A549 (cell line): ENCODE measurements at regions not wholly inside any gene's neighbourhood (a gene's known extent, or its start where the extent isn't known, plus 50 kb on each side); places are given as distances from the start of the nearest gene placed in this dataset.

Source experiments
- ATAC-seq, 2 experiments: fragments of 200-7000 bp in 1 of 2; fragments of >200 bp in 1 of 2; cut with Nextera tagmentation in 1 of 2; cut with Tn5 transposase in 1 of 2; 3 replicates each; pipeline versions ENCODE4 v1.8.0 to v1.9.1; 2018 to 2020; ENCODE audit warnings: mild to moderate bottlenecking in 1 of 2, moderate library complexity in 1 of 2
- CTCF ChIA-PET: fragments of 300-600 bp; sonication (Branson Sonifier 250); formaldehyde crosslinking; extraction: SDS; loops from one replicate; lab custom pipeline; 2021; ENCODE audit warnings: antibody characterized with exemption, inconsistent platforms; lab: Yijun Ruan, JAX
- POLR2A ChIA-PET: fragments of 350-600 bp; formaldehyde crosslinking; extraction: SDS; loops from one replicate; lab custom pipeline; 2021; ENCODE audit warnings: antibody characterized with exemption, inconsistent platforms; lab: Yijun Ruan, JAX
- DNase-seq, 2 experiments: peaks; one replicate each; pipeline versions ENCODE4 v3.0.0 to v3.0.0-alpha.2; 2011 to 2016; ENCODE audit warnings: low read depth in 1 of 2, low spot score in 1 of 2
- FAIRE-seq: peaks from 2 replicates; lab custom pipeline; 2011; peaks lifted over from hg19 to GRCh38; lab: Jason Lieb, UNC
- H3K27ac ChIP-seq, 2 experiments: fragments of >200 bp; sonication (Bioruptor Twin); formaldehyde crosslinking; 3 replicates each; pipeline ENCODE4 v1.5.1; 2016 to 2017
- H3K4me1 ChIP-seq: fragments of >200 bp; sonication (Bioruptor Twin); formaldehyde crosslinking; 3 replicates; pipeline ENCODE4 v1.6.1; 2016
- H3K4me2 ChIP-seq: fragments of >200 bp; sonication (Bioruptor Twin); formaldehyde crosslinking; 3 replicates; pipeline ENCODE4 v1.6.1; 2016
- H3K4me3 ChIP-seq: fragments of >200 bp; sonication (Bioruptor Twin); formaldehyde crosslinking; 3 replicates; pipeline ENCODE4 v1.5.1; 2016
- H3K9me3 ChIP-seq: fragments of >200 bp; sonication (Bioruptor Twin); formaldehyde crosslinking; 3 replicates; pipeline ENCODE4 v1.6.1; 2016
- CBX2 ChIP-seq: fragments of 200-600 bp; sonication (generic); IDR thresholded peaks from 2 replicates; pipeline ENCODE4 v1.6.1; 2016; ENCODE audit warnings: low read depth, mild to moderate bottlenecking, borderline replicate concordance
- CBX8 ChIP-seq: fragments of 200-600 bp; sonication (generic); IDR thresholded peaks from 2 replicates; pipeline ENCODE4 v1.6.1; 2016
- CEBPB ChIP-seq, 2 experiments: fragments of >200 bp in 1 of 2; sonication (Bioruptor Twin) in 1 of 2; formaldehyde crosslinking in 1 of 2; IDR thresholded peaks; 2 replicates each; pipeline ENCODE4 v1.6.1; 2012 to 2016
- CHD2 ChIP-seq: fragments of 150-350 bp; IDR thresholded peaks from 2 replicates; pipeline ENCODE4 v1.6.1; 2014; ENCODE audit warnings: low read length; ENCODE audit not compliant: partially characterized antibody
- E2F6 ChIP-seq: IDR thresholded peaks from 2 replicates; pipeline ENCODE4 v1.6.1; 2012; ENCODE audit warnings: low read depth, borderline replicate concordance
- FOSL2 ChIP-seq, 2 experiments: fragments of 450-650 bp in 1 of 2; fragments of >200 bp in 1 of 2; sonication (Bioruptor Twin) in 1 of 2; formaldehyde crosslinking; IDR thresholded peaks; 2 replicates each; pipeline versions ENCODE4 v1.5.0 to v1.6.1; 2016 to 2020; ENCODE audit warnings: mild to moderate bottlenecking in 1 of 2, moderate library complexity in 1 of 2
- FOXS1 ChIP-seq: fragments of 250-450 bp; sonication (Bioruptor Pico); IDR thresholded peaks from 2 replicates; pipeline ENCODE4 v1.5.0; 2020; ENCODE audit warnings: mild to moderate bottlenecking, moderate library complexity
- HDAC2 ChIP-seq: fragments of 200-600 bp; sonication (generic); IDR thresholded peaks from 2 replicates; pipeline ENCODE4 v1.6.1; 2016
- HES2 ChIP-seq: fragments of >200 bp; sonication (Bioruptor Twin); formaldehyde crosslinking; IDR thresholded peaks from 2 replicates; pipeline ENCODE4 v1.6.1; 2016
- HOXB13 ChIP-seq: fragments of 250-450 bp; sonication (Bioruptor Pico); IDR thresholded peaks from 2 replicates; pipeline ENCODE4 v1.5.0; 2020; ENCODE audit warnings: low read depth, mild to moderate bottlenecking, moderate library complexity
- HOXB5 ChIP-seq: fragments of 250-450 bp; sonication (Bioruptor Pico); IDR thresholded peaks from 2 replicates; pipeline ENCODE4 v1.5.0; 2020; ENCODE audit warnings: mild to moderate bottlenecking, moderate library complexity
- JUNB ChIP-seq: fragments of >200 bp; sonication (Bioruptor Twin); formaldehyde crosslinking; IDR thresholded peaks from 2 replicates; pipeline ENCODE4 v1.6.1; 2016
- KDM5A ChIP-seq: fragments of 200-600 bp; sonication (generic); IDR thresholded peaks from 2 replicates; pipeline ENCODE4 v1.6.1; 2016; ENCODE audit warnings: antibody characterized with exemption, mild to moderate bottlenecking
- MAZ ChIP-seq: fragments of 150-350 bp; IDR thresholded peaks from 2 replicates; pipeline ENCODE4 v1.6.1; 2014; ENCODE audit warnings: antibody characterized with exemption, low read depth, low read length, borderline replicate concordance
- PHF8 ChIP-seq: fragments of 200-600 bp; sonication (generic); IDR thresholded peaks from 2 replicates; pipeline ENCODE4 v1.6.1; 2016; ENCODE audit warnings: low read depth, mild to moderate bottlenecking, antibody characterized with exemption, moderate library complexity, borderline replicate concordance
- POLR2AphosphoS2 ChIP-seq: conservative IDR thresholded peaks from 2 replicates; pipeline ENCODE4 v1.6.1; 2012; ENCODE audit warnings: low read length, improper control_type of control experiment, inconsistent platforms
- RAD21 ChIP-seq, 2 experiments: fragments of >200 bp in 1 of 2; sonication (Bioruptor Twin) in 1 of 2; formaldehyde crosslinking in 1 of 2; IDR thresholded peaks in 1 of 2; conservative IDR thresholded peaks in 1 of 2; 2 replicates in 1 of 2; 3 replicates in 1 of 2; pipeline ENCODE4 v1.6.1; 2012 to 2018; ENCODE audit warnings: inconsistent platforms in 1 of 2
- RARB ChIP-seq: fragments of 250-450 bp; sonication (Bioruptor Pico); IDR thresholded peaks from 2 replicates; pipeline ENCODE4 v1.8.0; 2021; ENCODE audit warnings: mild to moderate bottlenecking, moderate library complexity
- RNF2 ChIP-seq: fragments of 200-600 bp; sonication (generic); IDR thresholded peaks from 2 replicates; pipeline ENCODE4 v1.6.1; 2016; ENCODE audit warnings: low read depth, mild to moderate bottlenecking, antibody characterized with exemption, moderate library complexity, borderline replicate concordance
- SMC3 ChIP-seq: fragments of >200 bp; sonication (Bioruptor Twin); formaldehyde crosslinking; IDR thresholded peaks from 3 replicates; pipeline ENCODE4 v1.6.1; 2018; ENCODE audit warnings: inconsistent platforms
- SREBF2 ChIP-seq: fragments of 450-650 bp; IDR thresholded peaks from 2 replicates; pipeline ENCODE4 v1.6.1; 2014; ENCODE audit warnings: mild to moderate bottlenecking, moderate library complexity
- TP53 ChIP-seq: fragments of 250-450 bp; sonication (Bioruptor Pico); IDR thresholded peaks from 2 replicates; pipeline ENCODE4 v1.5.0; 2021; ENCODE audit warnings: mild to moderate bottlenecking, moderate library complexity
- ZC3H11A ChIP-seq: fragments of 450-650 bp; IDR thresholded peaks from 2 replicates; pipeline ENCODE4 v1.6.1; 2014; ENCODE audit warnings: antibody characterized with exemption, mild to moderate bottlenecking
- ZFP36 ChIP-seq: fragments of 450-650 bp; IDR thresholded peaks from 2 replicates; pipeline ENCODE4 v1.6.1; 2014; ENCODE audit warnings: borderline replicate concordance; ENCODE audit not compliant: partially characterized antibody
- WGBS: methylation state at CpG from one replicate; pipeline ENCODE4 v1.1.6; 2017; ENCODE audit errors: missing lambda C conversion rate; 5-methylcytosine and 5-hydroxymethylcytosine counted together
- TF ChIP-seq, protein P1 (sequence below): fragments of 200-600 bp; sonication (generic); IDR thresholded peaks from 2 replicates; pipeline ENCODE4 v1.6.1; 2016; ENCODE audit warnings: antibody characterized with exemption, mild to moderate bottlenecking, moderate library complexity
- TF ChIP-seq, protein P2 (sequence below): fragments of >200 bp; sonication (Bioruptor Twin); formaldehyde crosslinking; IDR thresholded peaks from 3 replicates; pipeline ENCODE4 v1.5.1; 2016
- TF ChIP-seq, protein P3 (sequence below): fragments of 150-350 bp; IDR thresholded peaks from 2 replicates; pipeline ENCODE4 v1.6.1; 2014; ENCODE audit warnings: low read depth, mild to moderate bottlenecking, low read length

DNA sequence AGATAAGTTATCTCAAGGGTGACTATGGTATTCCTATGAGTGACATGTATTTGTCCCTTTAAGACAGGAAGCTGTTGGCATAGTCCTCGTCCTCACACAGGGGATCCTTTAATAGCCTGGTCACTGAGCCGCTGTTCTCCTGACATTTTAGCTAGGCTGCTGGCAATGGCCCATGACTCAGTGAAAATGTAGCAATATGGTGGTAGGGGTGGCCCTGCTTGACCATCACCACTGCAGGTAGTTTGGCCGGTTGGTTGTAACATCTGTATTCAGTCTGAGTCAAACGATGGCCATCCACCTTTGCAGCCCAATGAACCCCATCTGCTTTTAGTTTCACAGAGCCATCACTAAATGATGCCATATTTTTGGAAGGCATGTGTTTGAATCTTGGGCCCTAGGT, 110.1 kb upstream of the RAB18 start:
- Histone ChIP-seq H3K9me3 (peaks cover 9% of the 10 kb centered on the region; the same call in 1 of the 3 replicates), H3K4me3 (no peak overlapping the region), H3K4me2 (no peak overlapping the region), H3K4me1 (no peaks in the 10 kb centered on the region), H3K27ac (no peak overlapping the region)
- no peak for ATAC-seq
- DNase-seq: no peak
- WGBS: 27% methylated on average over 4 of the region's 4 CpGs
- TF ChIP-seq, protein P1, sequence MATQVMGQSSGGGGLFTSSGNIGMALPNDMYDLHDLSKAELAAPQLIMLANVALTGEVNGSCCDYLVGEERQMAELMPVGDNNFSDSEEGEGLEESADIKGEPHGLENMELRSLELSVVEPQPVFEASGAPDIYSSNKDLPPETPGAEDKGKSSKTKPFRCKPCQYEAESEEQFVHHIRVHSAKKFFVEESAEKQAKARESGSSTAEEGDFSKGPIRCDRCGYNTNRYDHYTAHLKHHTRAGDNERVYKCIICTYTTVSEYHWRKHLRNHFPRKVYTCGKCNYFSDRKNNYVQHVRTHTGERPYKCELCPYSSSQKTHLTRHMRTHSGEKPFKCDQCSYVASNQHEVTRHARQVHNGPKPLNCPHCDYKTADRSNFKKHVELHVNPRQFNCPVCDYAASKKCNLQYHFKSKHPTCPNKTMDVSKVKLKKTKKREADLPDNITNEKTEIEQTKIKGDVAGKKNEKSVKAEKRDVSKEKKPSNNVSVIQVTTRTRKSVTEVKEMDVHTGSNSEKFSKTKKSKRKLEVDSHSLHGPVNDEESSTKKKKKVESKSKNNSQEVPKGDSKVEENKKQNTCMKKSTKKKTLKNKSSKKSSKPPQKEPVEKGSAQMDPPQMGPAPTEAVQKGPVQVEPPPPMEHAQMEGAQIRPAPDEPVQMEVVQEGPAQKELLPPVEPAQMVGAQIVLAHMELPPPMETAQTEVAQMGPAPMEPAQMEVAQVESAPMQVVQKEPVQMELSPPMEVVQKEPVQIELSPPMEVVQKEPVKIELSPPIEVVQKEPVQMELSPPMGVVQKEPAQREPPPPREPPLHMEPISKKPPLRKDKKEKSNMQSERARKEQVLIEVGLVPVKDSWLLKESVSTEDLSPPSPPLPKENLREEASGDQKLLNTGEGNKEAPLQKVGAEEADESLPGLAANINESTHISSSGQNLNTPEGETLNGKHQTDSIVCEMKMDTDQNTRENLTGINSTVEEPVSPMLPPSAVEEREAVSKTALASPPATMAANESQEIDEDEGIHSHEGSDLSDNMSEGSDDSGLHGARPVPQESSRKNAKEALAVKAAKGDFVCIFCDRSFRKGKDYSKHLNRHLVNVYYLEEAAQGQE: no peak
- no peak for TF ChIP-seq MAZ
- TF ChIP-seq KDM5A: no peak
- TF ChIP-seq SREBF2: no peak
- no peak for TF ChIP-seq CBX2
- TF ChIP-seq FOXS1: no peak
- no peak for TF ChIP-seq SMC3
- TF ChIP-seq HES2: no peak
- TF ChIP-seq, protein P2, sequence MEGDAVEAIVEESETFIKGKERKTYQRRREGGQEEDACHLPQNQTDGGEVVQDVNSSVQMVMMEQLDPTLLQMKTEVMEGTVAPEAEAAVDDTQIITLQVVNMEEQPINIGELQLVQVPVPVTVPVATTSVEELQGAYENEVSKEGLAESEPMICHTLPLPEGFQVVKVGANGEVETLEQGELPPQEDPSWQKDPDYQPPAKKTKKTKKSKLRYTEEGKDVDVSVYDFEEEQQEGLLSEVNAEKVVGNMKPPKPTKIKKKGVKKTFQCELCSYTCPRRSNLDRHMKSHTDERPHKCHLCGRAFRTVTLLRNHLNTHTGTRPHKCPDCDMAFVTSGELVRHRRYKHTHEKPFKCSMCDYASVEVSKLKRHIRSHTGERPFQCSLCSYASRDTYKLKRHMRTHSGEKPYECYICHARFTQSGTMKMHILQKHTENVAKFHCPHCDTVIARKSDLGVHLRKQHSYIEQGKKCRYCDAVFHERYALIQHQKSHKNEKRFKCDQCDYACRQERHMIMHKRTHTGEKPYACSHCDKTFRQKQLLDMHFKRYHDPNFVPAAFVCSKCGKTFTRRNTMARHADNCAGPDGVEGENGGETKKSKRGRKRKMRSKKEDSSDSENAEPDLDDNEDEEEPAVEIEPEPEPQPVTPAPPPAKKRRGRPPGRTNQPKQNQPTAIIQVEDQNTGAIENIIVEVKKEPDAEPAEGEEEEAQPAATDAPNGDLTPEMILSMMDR: no peak
- ChIA-PET POLR2A (no interaction called here), CTCF (no interaction called here)
- FAIRE-seq: no peak

GRCh38 chr10:27392606-27393005, 111.5 kb upstream of the RAB18 start:
- Histone ChIP-seq H3K27ac (no peak overlapping the region), H3K4me3 (no peak overlapping the region), H3K4me2 (no peak overlapping the region), H3K4me1 (no peaks in the 10 kb centered on the region), H3K9me3 (peaks cover 9% of the 10 kb centered on the region; the same call in 1 of the 3 replicates)
- no peak for DNase-seq
- TF ChIP-seq ZFP36 (peak; percentile 46), CBX8 (no peak)
- no peak for FAIRE-seq
- ChIA-PET POLR2A (no interaction called here), CTCF (interaction anchor here (0.9 kb wide), 1 partner anchor 179 kb away, joined by 3 read pairs; no protein-coding TSS in a partner anchor)
- ATAC-seq: no peak
- 38% methylated on average over 2 of the region's 2 CpGs for WGBS

DNA sequence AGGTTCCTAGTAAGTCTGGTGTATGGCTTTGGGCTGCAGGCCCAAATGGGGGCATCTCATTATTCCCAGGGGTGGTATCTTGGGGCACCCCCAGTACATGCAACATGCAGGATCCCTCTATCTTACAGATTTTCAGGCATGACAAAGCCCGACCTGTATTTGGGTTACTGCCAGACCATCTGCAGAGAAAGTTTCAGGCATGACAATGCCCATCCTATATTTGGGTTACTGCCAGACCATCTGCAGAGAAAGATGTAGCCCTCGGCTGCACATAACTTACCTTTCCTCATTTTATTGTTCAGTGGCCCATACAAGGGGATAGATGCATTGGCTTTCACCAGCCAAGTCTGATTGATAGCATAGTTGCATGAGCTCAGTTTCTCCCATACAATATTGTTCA, 112.2 kb upstream of the RAB18 start:
- Histone ChIP-seq H3K4me2 (no peak overlapping the region), H3K4me1 (no peaks in the 10 kb centered on the region), H3K4me3 (no peak overlapping the region), H3K27ac (no peak overlapping the region), H3K9me3 (peaks cover 9% of the 10 kb centered on the region; the same call in 2 of the 3 replicates)
- DNase-seq: no peak
- ATAC-seq: no peak
- WGBS: 24% methylated on average over 2 of the region's 2 CpGs
- POLR2A ChIA-PET: no interaction called here
- FAIRE-seq: no peak
- CTCF ChIA-PET: interaction anchor here (0.9 kb wide), 1 partner anchor 180 kb away, joined by 3 read pairs; no protein-coding TSS in a partner anchor
- no peak for TF ChIP-seq TP53
- TF ChIP-seq HOXB5: no peak
- TF ChIP-seq RARB: no peak
- TF ChIP-seq FOSL2 (IDR thresholded peaks at IDR 0.05): no peak
- TF ChIP-seq FOSL2 (CRISPR knock-in tag; IDR thresholded peaks at IDR 0.05): no peak
- no peak for TF ChIP-seq RNF2
- TF ChIP-seq E2F6: no peak
- TF ChIP-seq RAD21 (conservative IDR thresholded peaks at IDR 0.05 in 1 of 2, IDR thresholded peaks at IDR 0.05 in 1 of 2): no peak
- TF ChIP-seq POLR2AphosphoS2: no peak
- no peak for TF ChIP-seq ZC3H11A
- TF ChIP-seq HOXB13 (CRISPR knock-in tag): no peak
- no peak for TF ChIP-seq CHD2
- TF ChIP-seq PHF8: no peak
- TF ChIP-seq HDAC2: no peak
- TF ChIP-seq SMC3: no peak
- TF ChIP-seq JUNB: no peak
- TF ChIP-seq, protein P3, sequence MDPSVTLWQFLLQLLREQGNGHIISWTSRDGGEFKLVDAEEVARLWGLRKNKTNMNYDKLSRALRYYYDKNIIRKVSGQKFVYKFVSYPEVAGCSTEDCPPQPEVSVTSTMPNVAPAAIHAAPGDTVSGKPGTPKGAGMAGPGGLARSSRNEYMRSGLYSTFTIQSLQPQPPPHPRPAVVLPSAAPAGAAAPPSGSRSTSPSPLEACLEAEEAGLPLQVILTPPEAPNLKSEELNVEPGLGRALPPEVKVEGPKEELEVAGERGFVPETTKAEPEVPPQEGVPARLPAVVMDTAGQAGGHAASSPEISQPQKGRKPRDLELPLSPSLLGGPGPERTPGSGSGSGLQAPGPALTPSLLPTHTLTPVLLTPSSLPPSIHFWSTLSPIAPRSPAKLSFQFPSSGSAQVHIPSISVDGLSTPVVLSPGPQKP: no peak
- TF ChIP-seq CEBPB (IDR thresholded peaks at IDR 0.05): no peak
